Stimulated activated CD8-positive, alpha-beta memory T cell treated with anti-CD3 and anti-CD28 coated beads, Interleukin-4, amount 100 ng/mL, for 24 hours (primary cell): ENCODE measurements at regions not wholly inside any gene's neighbourhood (a gene's known extent, or its start where the extent isn't known, plus 50 kb on each side); places are given as distances from the start of the nearest gene placed in this dataset.
"Not testable (repeated sequence)": the region's sequence is repeated elsewhere in the genome, so short reads cannot be mapped to it uniquely, and the experiment has no call there.

ENCODE experiments used
- DNase-seq: peaks from one replicate; pipeline ENCODE4 v3.0.0-alpha.2; 2020; ENCODE audit warnings: low read depth

GRCh38 chr4:17060230-17060629 is 161.8 kb upstream of the LDB2 start:
- DNase-seq, result no peak

- no peak for DNase-seq
These were observed 160.7 kb upstream of the LDB2 start for GRCh38 chr4:17058916-17059741.

- DNase-seq, result no peak
These were observed 160.1 kb upstream of the LDB2 start for GRCh38 chr4:17058536-17058915.

GRCh38 chr4:17057035-17057434 is 158.6 kb upstream of the LDB2 start:
- DNase-seq, result no peak

- no peak for DNase-seq
These were observed 157.3 kb upstream of the LDB2 start for GRCh38 chr4:17055788-17056187.

- DNase-seq, result no peak
These were observed 147.4 kb upstream of the LDB2 start for GRCh38 chr4:17045866-17046265.

GRCh38 chr4:17038510-17039176 is 140.2 kb upstream of the LDB2 start:
- no peak for DNase-seq

- DNase-seq, result no peak
These were observed 135.3 kb upstream of the LDB2 start for GRCh38 chr4:17033768-17034181.

GRCh38 chr4:17033025-17033767 is 134.8 kb upstream of the LDB2 start:
- no peak for DNase-seq

- no peak for DNase-seq
These were observed 132.1 kb upstream of the LDB2 start for GRCh38 chr4:17030543-17030942.

GRCh38 chr4:17029964-17030363 is 131.5 kb upstream of the LDB2 start:
- DNase-seq, result no peak

- no peak for DNase-seq
These were observed 131.0 kb upstream of the LDB2 start for GRCh38 chr4:17029432-17029831.

GRCh38 chr4:17027495-17027894 is 129.1 kb upstream of the LDB2 start:
- DNase-seq, result no peak

GRCh38 chr4:17024425-17024824 is 126.0 kb upstream of the LDB2 start:
- DNase-seq, result no peak

GRCh38 chr4:17020901-17021300 is 122.5 kb upstream of the LDB2 start:
- DNase-seq, result no peak

- no peak for DNase-seq
These were observed 122.0 kb upstream of the LDB2 start for GRCh38 chr4:17020451-17020850.

- DNase-seq, result not testable (repeated sequence)
These were observed 120.2 kb upstream of the LDB2 start for GRCh38 chr4:17018621-17019020.

- DNase-seq, result no peak
These were observed 119.6 kb upstream of the LDB2 start for GRCh38 chr4:17018013-17018412.

GRCh38 chr4:17013382-17014006 is 115.0 kb upstream of the LDB2 start:
- DNase-seq, result no peak

- no peak for DNase-seq
These were observed 114.0 kb upstream of the LDB2 start for GRCh38 chr4:17012451-17012850.

GRCh38 chr4:17010426-17011087 is 112.1 kb upstream of the LDB2 start:
- DNase-seq, result no peak

GRCh38 chr4:17009871-17010367 is 111.5 kb upstream of the LDB2 start:
- no peak for DNase-seq
